ENCODE measurements at regions not wholly inside any gene's neighbourhood (a gene's known extent, or its start where the extent isn't known, plus 50 kb on each side); places are given as distances from the start of the nearest gene placed in this dataset.

GRCh38 chr5:33363537-33363936 lies 77.2 kb upstream of the TARS1 start:
- no peak overlapping the region for H3K4me3 ChIP-seq (ENCODE audit: low read depth, poor library complexity, severe bottlenecking)
- intact Hi-C loops (cut with DNase I; ENCODE audit: low total_unique reads): no loop called here
- DNase-seq (ENCODE audit: low spot score in 2 of 2): no peak
- TF ChIP-seq CTCF (IDR thresholded peaks at IDR 0.05) (no peak), POLR2A (IDR thresholded peaks at IDR 0.05) (no peak)
- 84 to 88% methylated on average over 3 of the region's 3 CpGs for WGBS, 2 donors

- intact Hi-C loops (cut with DNase I; ENCODE audit: low total_unique reads): no loop called here
- 69 to 71% methylated on average over 2 of the region's 2 CpGs for WGBS, 2 donors
- TF ChIP-seq CTCF (IDR thresholded peaks at IDR 0.05): no peak
- TF ChIP-seq POLR2A (IDR thresholded peaks at IDR 0.05): no peak
- no peak overlapping the region for H3K4me3 ChIP-seq (ENCODE audit: low read depth, poor library complexity, severe bottlenecking)
- DNase-seq (ENCODE audit: low spot score in 2 of 2): no peak
Observed at GRCh38 chr5:33364406-33364805, 76.4 kb upstream of the TARS1 start.

GRCh38 chr5:33367416-33367815 lies 73.3 kb upstream of the TARS1 start:
- TF ChIP-seq CTCF (IDR thresholded peaks at IDR 0.05): no peak
- no peak for TF ChIP-seq POLR2A (IDR thresholded peaks at IDR 0.05)
- 37 to 48% methylated on average over 3 of the region's 3 CpGs for WGBS, 2 donors
- H3K4me3 ChIP-seq (ENCODE audit: low read depth, poor library complexity, severe bottlenecking): no peak overlapping the region
- intact Hi-C loops (cut with DNase I; ENCODE audit: low total_unique reads): no loop called here
- no peak for DNase-seq (ENCODE audit: low spot score in 2 of 2)

- no peak overlapping the region for H3K4me3 ChIP-seq (ENCODE audit: low read depth, poor library complexity, severe bottlenecking)
- 57 to 62% methylated on average over 5 of the region's 5 CpGs for WGBS, 2 donors
- intact Hi-C loops (cut with DNase I; ENCODE audit: low total_unique reads): no loop called here
- DNase-seq (ENCODE audit: low spot score in 2 of 2): no peak
- TF ChIP-seq CTCF (IDR thresholded peaks at IDR 0.05) (no peak), POLR2A (IDR thresholded peaks at IDR 0.05) (no peak)
Observed at GRCh38 chr5:33369485-33370465, 71.0 kb upstream of the TARS1 start.

GRCh38 chr5:33370466-33370859 lies 70.3 kb upstream of the TARS1 start:
- no peak for DNase-seq (ENCODE audit: low spot score in 2 of 2)
- WGBS, 2 donors: 59 to 73% methylated on average over 2 of the region's 2 CpGs
- intact Hi-C loops (cut with DNase I; ENCODE audit: low total_unique reads): no loop called here
- no peak for TF ChIP-seq POLR2A (IDR thresholded peaks at IDR 0.05)
- no peak for TF ChIP-seq CTCF (IDR thresholded peaks at IDR 0.05)
- no peak overlapping the region for H3K4me3 ChIP-seq (ENCODE audit: low read depth, poor library complexity, severe bottlenecking)

Data from lower leg skin (tissue), 4 donors.